HG03439 (cell line): ENCODE measurements at regions not wholly inside any gene's neighbourhood (a gene's known extent, or its start where the extent isn't known, plus 50 kb on each side); places are given as distances from the start of the nearest gene placed in this dataset.

Source experiments
- ATAC-seq: cut with Tn5 transposase; IDR thresholded peaks from one replicate; pipeline ENCODE4 v1.9.1; 2021; ENCODE audit warnings: mild to moderate bottlenecking, moderate library complexity; ENCODE audit not compliant: unreplicated experiment

- ATAC-seq = no peak
Measured at GRCh38 chr5:115439639-115440038, 104.9 kb downstream of the FEM1C start.

- no peak for ATAC-seq
Measured at GRCh38 chr5:115439042-115439441, 105.5 kb downstream of the FEM1C start.

- ATAC-seq = no peak
Measured at GRCh38 chr5:115435778-115436712, 108.5 kb downstream of the FEM1C start.

- ATAC-seq = no peak
Measured at GRCh38 chr5:115435065-115435777, 109.4 kb downstream of the FEM1C start.

GRCh38 chr5:115433918-115434317 lies 110.7 kb downstream of the FEM1C start:
- ATAC-seq = no peak

GRCh38 chr5:115432691-115433090 lies 111.9 kb downstream of the FEM1C start:
- no peak for ATAC-seq

- no peak for ATAC-seq
Measured at GRCh38 chr5:115431116-115431515, 113.5 kb downstream of the FEM1C start.

- ATAC-seq = no peak
Measured at GRCh38 chr5:115430374-115430773, 114.2 kb downstream of the FEM1C start.

- no peak for ATAC-seq
Measured at GRCh38 chr5:115429345-115429940, 115.1 kb downstream of the FEM1C start.

GRCh38 chr5:115428676-115429075 lies 115.9 kb downstream of the FEM1C start:
- no peak for ATAC-seq

GRCh38 chr5:115428248-115428647 lies 116.3 kb downstream of the FEM1C start:
- no peak for ATAC-seq

- ATAC-seq = no peak
Measured at GRCh38 chr5:115424446-115424845, 120.1 kb downstream of the FEM1C start.

- ATAC-seq = no peak
Measured at GRCh38 chr5:115424030-115424429, 120.5 kb downstream of the FEM1C start.

- no peak for ATAC-seq
Measured at GRCh38 chr5:115423541-115423940, 121.0 kb downstream of the FEM1C start.

GRCh38 chr5:115423051-115423450 lies 121.5 kb downstream of the FEM1C start:
- no peak for ATAC-seq

GRCh38 chr5:115420812-115421211 lies 123.8 kb downstream of the FEM1C start:
- ATAC-seq = peak; percentile 74

GRCh38 chr5:115419846-115420585 lies 123.6 kb upstream of the CCDC112 start:
- ATAC-seq = no peak

- no peak for ATAC-seq
Measured at GRCh38 chr5:115418788-115419187, 122.3 kb upstream of the CCDC112 start.

GRCh38 chr5:115417076-115417475 lies 120.6 kb upstream of the CCDC112 start:
- no peak for ATAC-seq

- ATAC-seq = peak; percentile 62
Measured at GRCh38 chr5:115415143-115415491, 118.7 kb upstream of the CCDC112 start.
